ENCODE measurements at regions not wholly inside any gene's neighbourhood (a gene's known extent, or its start where the extent isn't known, plus 50 kb on each side); places are given as distances from the start of the nearest gene placed in this dataset.

GRCh38 chr17:13256545-13256944 is 238.7 kb upstream of the ELAC2 start:
- no peak for TF ChIP-seq CTCF (IDR thresholded peaks at IDR 0.05)
- TF ChIP-seq EZH2 (IDR thresholded peaks at IDR 0.05; ENCODE audit: borderline replicate concordance, insufficient read depth, low read depth, low read length, poor library complexity, severe bottlenecking), result no peak
